ENCODE measurements at regions not wholly inside any gene's neighbourhood (a gene's known extent, or its start where the extent isn't known, plus 50 kb on each side); places are given as distances from the start of the nearest gene placed in this dataset.

DNA sequence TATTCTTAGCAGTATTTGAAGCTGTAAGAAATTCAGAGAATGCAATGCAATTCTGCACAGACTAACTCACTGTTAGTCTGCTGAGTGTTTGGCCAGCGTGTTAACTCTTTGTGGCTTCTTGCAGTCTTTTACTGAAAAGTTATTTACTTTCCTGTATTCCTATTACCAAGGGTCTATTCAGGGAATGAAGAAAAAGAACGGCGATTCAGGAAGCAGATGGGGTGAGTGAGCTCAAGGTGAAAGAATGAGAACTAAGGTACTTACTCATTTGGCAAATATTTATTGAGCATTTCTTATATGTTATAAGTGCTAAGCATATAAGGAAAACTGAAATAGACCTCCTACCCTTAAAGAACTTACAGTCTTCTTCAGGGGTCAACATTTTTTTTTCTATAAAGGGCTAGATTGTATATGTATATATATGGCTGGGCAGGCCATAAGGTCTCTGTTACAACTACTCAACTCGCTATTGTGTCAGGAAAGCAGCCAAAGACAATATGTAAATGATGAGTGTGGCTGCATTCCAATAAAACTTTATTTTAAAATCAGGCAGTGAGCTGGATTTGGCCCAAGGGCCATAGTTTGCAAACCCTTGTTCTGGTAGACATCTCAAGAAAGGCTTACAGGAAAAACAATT, 271.9 kb upstream of the GADL1 start:
- TF ChIP-seq POLR2A (IDR thresholded peaks at IDR 0.05) = no peak
- TF ChIP-seq, protein P1, sequence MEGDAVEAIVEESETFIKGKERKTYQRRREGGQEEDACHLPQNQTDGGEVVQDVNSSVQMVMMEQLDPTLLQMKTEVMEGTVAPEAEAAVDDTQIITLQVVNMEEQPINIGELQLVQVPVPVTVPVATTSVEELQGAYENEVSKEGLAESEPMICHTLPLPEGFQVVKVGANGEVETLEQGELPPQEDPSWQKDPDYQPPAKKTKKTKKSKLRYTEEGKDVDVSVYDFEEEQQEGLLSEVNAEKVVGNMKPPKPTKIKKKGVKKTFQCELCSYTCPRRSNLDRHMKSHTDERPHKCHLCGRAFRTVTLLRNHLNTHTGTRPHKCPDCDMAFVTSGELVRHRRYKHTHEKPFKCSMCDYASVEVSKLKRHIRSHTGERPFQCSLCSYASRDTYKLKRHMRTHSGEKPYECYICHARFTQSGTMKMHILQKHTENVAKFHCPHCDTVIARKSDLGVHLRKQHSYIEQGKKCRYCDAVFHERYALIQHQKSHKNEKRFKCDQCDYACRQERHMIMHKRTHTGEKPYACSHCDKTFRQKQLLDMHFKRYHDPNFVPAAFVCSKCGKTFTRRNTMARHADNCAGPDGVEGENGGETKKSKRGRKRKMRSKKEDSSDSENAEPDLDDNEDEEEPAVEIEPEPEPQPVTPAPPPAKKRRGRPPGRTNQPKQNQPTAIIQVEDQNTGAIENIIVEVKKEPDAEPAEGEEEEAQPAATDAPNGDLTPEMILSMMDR (IDR thresholded peaks at IDR 0.05) = no peak

All from Peyer's patch (tissue), 4 donors.